Vagina (tissue), 2 donors: ENCODE measurements at regions not wholly inside any gene's neighbourhood (a gene's known extent, or its start where the extent isn't known, plus 50 kb on each side); places are given as distances from the start of the nearest gene placed in this dataset.

Experiments used
- DNase-seq, 2 donors: peaks; one replicate each; pipeline ENCODE4 v3.0.0-alpha.2; 2017; ENCODE audit errors: extremely low spot score in 2 of 2
- H3K27ac ChIP-seq: fragments of 200-600 bp; sonication (generic); one replicate; pipeline ENCODE4 v1.5.1; 2019
- H3K27me3 ChIP-seq: fragments of 200-600 bp; sonication (generic); one replicate; pipeline ENCODE4 v1.5.1; 2019
- H3K36me3 ChIP-seq, 2 donors: fragments of 200-600 bp; sonication (generic); one replicate each; pipeline ENCODE4 v1.5.1; 2017 to 2019
- H3K4me1 ChIP-seq: fragments of 200-600 bp; sonication (generic); one replicate; pipeline ENCODE4 v1.5.1; 2019
- H3K4me3 ChIP-seq, 2 donors: fragments of 200-600 bp; sonication (generic); 1 replicate in 1 of 2; 2 replicates in 1 of 2; pipeline ENCODE4 v1.5.1; 2016 to 2019
- H3K9me3 ChIP-seq: fragments of 200-600 bp; sonication (generic); one replicate; pipeline ENCODE4 v1.5.1; 2019
- POLR2A ChIP-seq, 2 donors: fragments of 450-650 bp; IDR thresholded peaks; one replicate each; pipeline ENCODE4 v1.6.1; 2017; ENCODE audit warnings: antibody characterized with exemption in 2 of 2, mild to moderate bottlenecking in 2 of 2, moderate library complexity in 2 of 2
- POLR2AphosphoS5 ChIP-seq, 2 donors: sonication (generic); formaldehyde crosslinking; IDR thresholded peaks; one replicate each; pipeline ENCODE4 v1.9.0; 2017; ENCODE audit warnings: antibody characterized with exemption in 2 of 2, mild to moderate bottlenecking in 2 of 2, low read depth in 1 of 2; ENCODE audit not compliant: insufficient read depth in 1 of 2
- intact Hi-C: fragments of 100-400 bp; cut with DNase I; formaldehyde crosslinking; loops from one replicate; pipeline ENCODE4 v1.15.1; 2023
- TF ChIP-seq, protein P1 (sequence below), 3 experiments: fragments of 450-650 bp in 2 of 3; fragments of 200-600 bp in 1 of 3; sonication (generic) in 1 of 3; IDR thresholded peaks; one replicate each; pipeline ENCODE4 v1.5.1; 2017 to 2019; ENCODE audit warnings: antibody characterized with exemption in 3 of 3, mild to moderate bottlenecking in 2 of 3, moderate library complexity in 2 of 3

DNA sequence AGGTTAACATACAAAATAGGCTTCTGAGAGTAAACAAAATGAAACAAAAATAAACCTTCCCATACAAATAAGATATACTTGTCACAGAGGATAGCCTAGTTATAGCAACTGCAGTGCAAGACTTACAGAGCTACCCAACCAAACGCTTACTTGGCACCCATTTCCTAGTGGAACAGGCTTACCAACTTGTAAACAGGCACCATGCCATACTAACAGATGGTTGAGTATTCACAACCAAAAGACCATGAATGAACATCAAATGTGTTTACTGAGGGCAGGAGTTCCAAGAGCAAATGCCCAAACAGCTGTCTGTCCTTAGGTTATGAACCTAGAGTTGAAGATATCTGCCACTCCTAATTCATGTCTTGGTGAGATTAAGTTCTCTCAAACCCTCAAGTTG, 2629.2 kb downstream of the PCDH7 start:
- no peaks in the 10 kb centered on the region for H3K4me1 ChIP-seq
- H3K9me3 ChIP-seq = no peaks in the 10 kb centered on the region
- TF ChIP-seq, protein P1, sequence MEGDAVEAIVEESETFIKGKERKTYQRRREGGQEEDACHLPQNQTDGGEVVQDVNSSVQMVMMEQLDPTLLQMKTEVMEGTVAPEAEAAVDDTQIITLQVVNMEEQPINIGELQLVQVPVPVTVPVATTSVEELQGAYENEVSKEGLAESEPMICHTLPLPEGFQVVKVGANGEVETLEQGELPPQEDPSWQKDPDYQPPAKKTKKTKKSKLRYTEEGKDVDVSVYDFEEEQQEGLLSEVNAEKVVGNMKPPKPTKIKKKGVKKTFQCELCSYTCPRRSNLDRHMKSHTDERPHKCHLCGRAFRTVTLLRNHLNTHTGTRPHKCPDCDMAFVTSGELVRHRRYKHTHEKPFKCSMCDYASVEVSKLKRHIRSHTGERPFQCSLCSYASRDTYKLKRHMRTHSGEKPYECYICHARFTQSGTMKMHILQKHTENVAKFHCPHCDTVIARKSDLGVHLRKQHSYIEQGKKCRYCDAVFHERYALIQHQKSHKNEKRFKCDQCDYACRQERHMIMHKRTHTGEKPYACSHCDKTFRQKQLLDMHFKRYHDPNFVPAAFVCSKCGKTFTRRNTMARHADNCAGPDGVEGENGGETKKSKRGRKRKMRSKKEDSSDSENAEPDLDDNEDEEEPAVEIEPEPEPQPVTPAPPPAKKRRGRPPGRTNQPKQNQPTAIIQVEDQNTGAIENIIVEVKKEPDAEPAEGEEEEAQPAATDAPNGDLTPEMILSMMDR (IDR thresholded peaks at IDR 0.05) = no peak
- TF ChIP-seq POLR2A (IDR thresholded peaks at IDR 0.05) (no peak), POLR2AphosphoS5 (IDR thresholded peaks at IDR 0.05; ENCODE audit: insufficient read depth in 1 of 2, low read depth in 1 of 2) (no peak)
- no peak overlapping the region for H3K27ac ChIP-seq
- H3K4me3 ChIP-seq = no peak overlapping the region
- H3K36me3 ChIP-seq = no peaks in the 10 kb centered on the region
- intact Hi-C loops = no loop called here
- no peak for DNase-seq
- no peaks in the 10 kb centered on the region for H3K27me3 ChIP-seq

DNA sequence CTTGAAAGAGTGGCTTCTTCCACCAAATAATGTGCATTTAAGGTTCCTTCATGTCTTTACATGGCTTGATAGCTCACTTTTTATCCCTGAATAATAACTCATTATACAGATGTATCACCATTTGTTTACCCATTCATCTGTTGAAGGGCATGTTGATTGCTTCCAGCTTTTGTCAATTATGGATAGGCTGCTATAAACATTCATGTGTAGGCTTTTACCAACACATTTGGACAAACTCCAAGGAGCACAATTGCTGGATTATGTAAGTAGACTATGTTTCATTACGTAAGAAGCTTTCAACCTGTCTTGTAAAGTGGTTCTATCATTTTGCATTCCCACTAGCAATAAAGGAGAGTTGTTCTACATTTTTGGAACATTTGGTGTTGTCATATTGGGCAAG, 2637.0 kb downstream of the PCDH7 start:
- Histone ChIP-seq H3K4me1 (no peaks in the 10 kb centered on the region), H3K4me3 (no peak overlapping the region), H3K27ac (no peak overlapping the region), H3K36me3 (no peaks in the 10 kb centered on the region), H3K27me3 (no peaks in the 10 kb centered on the region), H3K9me3 (no peaks in the 10 kb centered on the region)
- TF ChIP-seq, protein P1 (IDR thresholded peaks at IDR 0.05) = no peak
- TF ChIP-seq POLR2AphosphoS5 (IDR thresholded peaks at IDR 0.05; ENCODE audit: insufficient read depth in 1 of 2, low read depth in 1 of 2) (no peak), POLR2A (IDR thresholded peaks at IDR 0.05) (no peak)
- intact Hi-C loops = no loop called here
- no peak for DNase-seq

DNA sequence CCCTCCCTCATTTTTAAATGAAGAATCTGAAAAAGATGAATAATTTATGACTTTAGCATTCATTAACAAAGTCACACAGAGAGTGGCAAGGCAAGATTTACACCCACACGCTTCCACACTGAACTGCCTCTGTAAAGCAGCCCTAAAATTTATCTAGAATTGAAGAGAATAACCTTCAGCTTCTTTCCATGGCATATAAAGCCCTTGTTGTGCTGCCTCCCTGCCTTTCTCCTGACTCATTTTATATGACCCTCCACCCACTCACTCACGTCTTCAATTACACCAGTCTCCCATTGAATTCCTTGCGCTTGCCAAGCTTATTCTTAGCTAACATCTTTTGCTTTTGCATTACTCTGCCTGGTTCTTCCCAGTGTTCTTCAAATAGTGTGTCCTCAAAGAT, 2649.3 kb downstream of the PCDH7 start:
- DNase-seq = no peak
- H3K9me3 ChIP-seq = no peaks in the 10 kb centered on the region
- TF ChIP-seq, protein P1 (IDR thresholded peaks at IDR 0.05) = no peak
- TF ChIP-seq POLR2A (IDR thresholded peaks at IDR 0.05) = no peak
- no peak for TF ChIP-seq POLR2AphosphoS5 (IDR thresholded peaks at IDR 0.05; ENCODE audit: insufficient read depth in 1 of 2, low read depth in 1 of 2)
- no peak overlapping the region for H3K4me3 ChIP-seq
- no peak overlapping the region for H3K27ac ChIP-seq
- H3K27me3 ChIP-seq = no peaks in the 10 kb centered on the region
- H3K4me1 ChIP-seq = no peaks in the 10 kb centered on the region
- intact Hi-C loops = no loop called here
- no peaks in the 10 kb centered on the region for H3K36me3 ChIP-seq

DNA sequence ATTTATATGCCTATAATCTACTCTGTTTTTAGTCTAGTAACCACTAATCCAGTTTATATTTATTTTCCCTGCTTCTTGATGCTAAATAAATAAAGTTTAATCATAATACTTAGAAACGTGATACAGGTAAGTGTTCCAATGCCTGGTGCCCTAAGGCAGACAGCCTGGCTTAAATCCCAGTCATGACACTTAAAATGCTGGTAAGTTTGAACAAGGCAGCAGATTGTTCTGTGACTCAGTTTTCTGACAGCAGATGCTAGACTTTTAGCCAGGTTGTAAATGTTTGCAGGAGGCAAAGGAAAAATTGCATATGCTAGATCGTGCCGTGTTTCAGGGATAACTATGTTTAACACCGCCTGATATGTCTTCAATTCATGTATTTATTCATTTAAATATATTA, 2661.6 kb downstream of the PCDH7 start:
- H3K4me1 ChIP-seq = no peaks in the 10 kb centered on the region
- intact Hi-C loops = no loop called here
- peaks cover 4% of the 10 kb centered on the region for H3K9me3 ChIP-seq
- H3K36me3 ChIP-seq = no peaks in the 10 kb centered on the region
- H3K27ac ChIP-seq = no peak overlapping the region
- TF ChIP-seq POLR2A (IDR thresholded peaks at IDR 0.05) = no peak
- TF ChIP-seq, protein P1 (IDR thresholded peaks at IDR 0.05) = no peak
- TF ChIP-seq POLR2AphosphoS5 (IDR thresholded peaks at IDR 0.05; ENCODE audit: insufficient read depth in 1 of 2, low read depth in 1 of 2) = no peak
- no peak for DNase-seq
- H3K4me3 ChIP-seq = no peak overlapping the region
- H3K27me3 ChIP-seq = no peaks in the 10 kb centered on the region

DNA sequence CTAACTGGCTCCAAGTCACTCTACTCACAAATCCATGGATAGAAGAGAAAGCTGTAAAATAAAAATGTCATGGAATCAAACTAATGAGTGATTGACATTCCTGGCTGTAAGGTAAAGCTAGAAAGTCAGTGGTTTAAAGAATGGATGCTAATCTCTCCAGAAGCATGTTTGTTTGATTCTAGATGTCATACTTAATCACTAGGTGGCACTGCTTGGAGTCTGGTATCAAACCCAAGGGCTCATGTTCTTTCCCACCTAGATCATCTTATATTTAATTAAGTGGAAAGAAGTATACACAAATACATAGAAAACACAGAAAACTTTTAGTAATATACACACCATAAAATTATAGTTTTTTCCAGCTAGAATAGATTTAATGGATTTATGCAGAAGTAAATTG, 2666.6 kb downstream of the PCDH7 start:
- Histone ChIP-seq H3K27me3 (no peaks in the 10 kb centered on the region), H3K36me3 (no peaks in the 10 kb centered on the region), H3K9me3 (peaks cover 4% of the 10 kb centered on the region), H3K4me3 (no peak overlapping the region), H3K27ac (no peak overlapping the region), H3K4me1 (no peaks in the 10 kb centered on the region)
- DNase-seq = no peak
- intact Hi-C loops = no loop called here
- no peak for TF ChIP-seq POLR2A (IDR thresholded peaks at IDR 0.05)
- no peak for TF ChIP-seq POLR2AphosphoS5 (IDR thresholded peaks at IDR 0.05; ENCODE audit: insufficient read depth in 1 of 2, low read depth in 1 of 2)
- TF ChIP-seq, protein P1 (IDR thresholded peaks at IDR 0.05) = no peak
